K562 (cell line): ENCODE measurements at regions not wholly inside any gene's neighbourhood (a gene's known extent, or its start where the extent isn't known, plus 50 kb on each side); places are given as distances from the start of the nearest gene placed in this dataset.

Experiments
- ATAC-seq: fragments of 200-7000 bp; cut with Tn5 transposase; 3 replicates; pipeline ENCODE4 v1.9.1; 2020; ENCODE audit warnings: moderate library complexity
- BruUV-seq: library from RNA; stranded (reverse); fragments of 400-500 nt; replicated peaks from 2 replicates; lab custom pipeline; 2021; lab: Mats Ljungman, UMichigan
- CTCF ChIA-PET: fragments of 300-600 bp; formaldehyde crosslinking; extraction: SDS; loops from one replicate; lab custom pipeline; 2021; ENCODE audit warnings: low intra/inter-chr PET ratio; lab: Yijun Ruan, JAX
- POLR2A ChIA-PET: fragments of 300-600, 350-650 bp; sonication (Branson Sonifier 250); formaldehyde crosslinking; extraction: SDS; loops from one replicate; lab custom pipeline; 2021; ENCODE audit warnings: antibody characterized with exemption, inconsistent platforms; lab: Yijun Ruan, JAX
- DNase-seq, 4 experiments: peaks; one replicate each; pipeline versions ENCODE4 v3.0.0 to v3.0.0-alpha.2; 2011 to 2018; ENCODE audit warnings: low spot score in 3 of 4, mixed read lengths in 3 of 4; ENCODE audit errors: extremely low read depth in 1 of 4
- FAIRE-seq: peaks from 2 replicates; lab custom pipeline; 2011; peaks lifted over from hg19 to GRCh38; lab: Jason Lieb, UNC
- H2AFZ ChIP-seq: 2 replicates; pipeline ENCODE4 v1.6.0; 2011; ENCODE audit warnings: low read depth, low read length, control low read depth, inconsistent platforms
- H3K27ac ChIP-seq: fragments of 200-600 bp; 3 replicates; pipeline ENCODE4 v1.8.0; 2011; ENCODE audit warnings: low read depth, mild to moderate bottlenecking, control low read depth, inconsistent platforms, low read length, moderate library complexity, mixed read lengths; ENCODE audit errors: extremely low read depth
- H3K27me3 ChIP-seq, 2 experiments: fragments of 300-600 bp in 1 of 2; 2 replicates in 1 of 2; 3 replicates in 1 of 2; pipeline versions ENCODE4 v1.6.0 to v1.8.0; 2011; ENCODE audit warnings: inconsistent platforms in 2 of 2, low read length in 2 of 2, mild to moderate bottlenecking in 1 of 2, mixed read lengths in 1 of 2, moderate library complexity in 1 of 2; ENCODE audit not compliant: control insufficient read depth in 2 of 2, insufficient read depth in 2 of 2
- H3K36me3 ChIP-seq: fragments of 300-600 bp; 3 replicates; pipeline ENCODE4 v1.8.0; 2011; ENCODE audit warnings: mild to moderate bottlenecking, low read length, inconsistent platforms; ENCODE audit not compliant: control insufficient read depth, insufficient read depth
- H3K4me1 ChIP-seq, 2 experiments: fragments of 200-600 bp in 1 of 2; replicated peaks in 1 of 2; 2 replicates in 1 of 2; 3 replicates in 1 of 2; pipeline versions ENCODE4 v1.5.1 to v1.8.0; 2011; ENCODE audit warnings: inconsistent platforms in 2 of 2, low read length in 2 of 2, mild to moderate bottlenecking in 1 of 2, mixed read lengths in 1 of 2, moderate library complexity in 1 of 2; ENCODE audit not compliant: control insufficient read depth in 2 of 2, insufficient read depth in 2 of 2
- H3K4me2 ChIP-seq: 2 replicates; pipeline ENCODE4 v1.6.1; 2011; ENCODE audit warnings: low read length, control low read depth, inconsistent platforms, mixed read lengths; ENCODE audit not compliant: insufficient read depth
- H3K4me3 ChIP-seq: fragments of 200-600 bp; sonication (generic), shearing (Covaris generic); 2 replicates; pipeline ENCODE4 v1.5.1; 2016; ENCODE audit warnings: control low read depth, inconsistent platforms
- H3K79me2 ChIP-seq: fragments of 200-600 bp; 3 replicates; pipeline ENCODE4 v1.8.0; 2011; ENCODE audit warnings: low read length, inconsistent platforms; ENCODE audit not compliant: control insufficient read depth, insufficient read depth
- H3K9ac ChIP-seq, 2 experiments: 2 replicates each; pipeline versions ENCODE4 v1.6.0 to v1.6.1; 2011; ENCODE audit warnings: low read depth in 2 of 2, low read length in 2 of 2, control low read depth in 1 of 2, inconsistent platforms in 1 of 2, mild to moderate bottlenecking in 1 of 2, mixed read lengths in 1 of 2; ENCODE audit not compliant: insufficient read depth in 1 of 2
- H3K9me1 ChIP-seq: one replicate; pipeline ENCODE4 v1.6.0; 2011; ENCODE audit warnings: inconsistent platforms, mild to moderate bottlenecking, low read length, moderate library complexity; ENCODE audit not compliant: control insufficient read depth, insufficient read depth
- H3K9me3 ChIP-seq: replicated peaks from 2 replicates; pipeline ENCODE4 v1.5.1; 2011; ENCODE audit warnings: low read depth, low read length, inconsistent platforms; ENCODE audit not compliant: control insufficient read depth, insufficient read depth
- H4K20me1 ChIP-seq: replicated peaks from 2 replicates; pipeline ENCODE4 v1.6.1; 2011; ENCODE audit warnings: low read length, inconsistent platforms, mixed read lengths; ENCODE audit not compliant: control insufficient read depth, insufficient read depth
- CBFA2T2 ChIP-seq: fragments of 450-650 bp; conservative IDR thresholded peaks from 2 replicates; pipeline ENCODE4 v1.6.1; 2017; ENCODE audit warnings: mild to moderate bottlenecking
- GATA2 ChIP-seq: sonication (generic); formaldehyde crosslinking; IDR thresholded peaks from 2 replicates; pipeline ENCODE4 v1.4.0; 2020; ENCODE audit warnings: mild to moderate bottlenecking, missing genetic modification reagents
- MED1 ChIP-seq: sonication (generic); formaldehyde crosslinking; IDR thresholded peaks from 2 replicates; pipeline ENCODE4 v1.8.1; 2023; ENCODE audit warnings: missing genetic modification reagents, borderline replicate concordance
- RBM15 ChIP-seq: fragments of 200-400 bp; formaldehyde crosslinking; IDR thresholded peaks from 2 replicates; pipeline ENCODE4 v1.6.1; 2018; ENCODE audit warnings: mild to moderate bottlenecking, low read length, moderate library complexity; ENCODE audit not compliant: insufficient read depth
- TAF9B ChIP-seq: fragments of 450-650 bp; IDR thresholded peaks from 2 replicates; pipeline ENCODE4 v1.6.1; 2018; ENCODE audit warnings: mild to moderate bottlenecking; ENCODE audit not compliant: partially characterized antibody
- ZBED1 ChIP-seq: IDR thresholded peaks from 2 replicates; pipeline ENCODE4 v1.6.1; 2014
- ZNF445 ChIP-seq: fragments of 250-450 bp; sonication (Bioruptor Pico); IDR thresholded peaks from 2 replicates; pipeline ENCODE4 v1.4.0; 2020; ENCODE audit warnings: low read depth, mild to moderate bottlenecking, moderate library complexity
- ZNF583 ChIP-seq: fragments of 250-450 bp; sonication (Bioruptor Pico); IDR thresholded peaks from 2 replicates; pipeline ENCODE4 v1.4.0; 2020
- WGBS: fragments of 100-300 bp; shearing (Covaris generic); methylation state at CpG from one replicate; pipeline ENCODE4 v1.1.6; 2016; ENCODE audit warnings: low coverage, mixed read lengths; ENCODE audit not compliant: insufficient coverage; ENCODE audit errors: missing lambda C conversion rate; 5-methylcytosine and 5-hydroxymethylcytosine counted together
- in situ Hi-C: fragments of 300-500 bp; cut with MboI; formaldehyde crosslinking; loops from 4 replicates; pipeline ENCODE4 v1.15.0; 2018; ENCODE audit warnings: inconsistent platforms, mixed read lengths
- intact Hi-C: fragments of 100-400 bp; cut with micrococcal nuclease; formaldehyde crosslinking; loops from 2 replicates; pipeline ENCODE4 v1.14.2; 2022
- TF ChIP-seq, protein P1 (sequence below): fragments of 450-650 bp; IDR thresholded peaks from 2 replicates; pipeline ENCODE4 v1.6.1; 2016; ENCODE audit warnings: low read depth, mild to moderate bottlenecking, moderate library complexity
- TF ChIP-seq, protein P2 (sequence below), 2 experiments: fragments of 450-650 bp; IDR thresholded peaks; 2 replicates each; pipeline ENCODE4 v1.6.1; 2018; ENCODE audit warnings: mild to moderate bottlenecking in 2 of 2, low read depth in 1 of 2; ENCODE audit not compliant: partially characterized antibody in 2 of 2
- TF ChIP-seq, protein P3 (sequence below): fragments of 150-350 bp; IDR thresholded peaks from 2 replicates; pipeline ENCODE4 v1.6.1; 2014; ENCODE audit warnings: low read depth, mild to moderate bottlenecking, low read length, borderline replicate concordance
- TF ChIP-seq, protein P4 (sequence below): fragments of 450-650 bp; IDR thresholded peaks from 2 replicates; pipeline ENCODE4 v1.6.1; 2016

DNA sequence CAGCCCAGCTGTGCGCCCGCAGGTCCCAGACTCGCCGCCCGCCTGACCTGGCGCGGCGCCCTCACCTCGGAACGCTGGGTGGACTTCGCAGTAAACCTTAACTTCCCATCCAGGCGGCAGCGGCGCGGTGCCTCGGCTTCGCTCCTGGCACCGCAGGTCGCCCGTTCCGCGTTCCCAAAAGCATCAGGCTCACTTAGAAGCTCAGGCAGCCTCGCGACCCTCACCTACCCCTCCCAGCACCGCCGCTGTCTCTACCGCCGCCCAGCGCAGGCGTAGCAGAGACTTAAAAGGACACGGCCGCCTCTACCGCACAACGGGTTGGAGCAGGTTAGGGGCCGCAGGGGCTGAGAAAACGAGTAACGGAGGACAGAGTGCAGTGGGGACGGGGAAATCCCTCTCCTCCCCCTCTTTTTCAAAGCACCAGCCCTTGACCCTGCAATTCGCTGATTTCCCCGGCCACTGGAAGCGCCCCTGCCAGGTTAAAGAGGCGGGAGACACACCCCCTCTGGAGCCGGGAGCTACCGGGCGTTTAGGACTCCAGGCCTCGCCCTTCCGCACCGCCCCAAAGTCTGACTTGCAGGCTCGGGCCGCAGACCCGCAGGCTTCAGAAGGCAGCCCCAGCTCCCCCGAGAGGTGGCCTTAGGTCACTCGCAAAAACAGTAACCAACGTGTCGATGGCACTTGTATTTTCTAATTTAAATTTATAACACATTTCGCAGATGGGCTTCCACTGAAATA is 328.5 kb downstream of the FAM72C start:
- Histone ChIP-seq H4K20me1 (no peaks in the 10 kb centered on the region), H3K4me3 (no peak overlapping the region), H3K4me1 (peaks cover 0 to 8% of the 10 kb centered on the region in 2 experiments; a peak in 1 of 5 replicates), H3K4me2 (no peak overlapping the region), H2AFZ (no peak overlapping the region), H3K27me3 (peaks cover 2 to 12% of the 10 kb centered on the region in 2 experiments; a peak in 2 of 5 replicates), H3K79me2 (no peaks in the 10 kb centered on the region), H3K36me3 (no peaks in the 10 kb centered on the region), H3K9ac (no peak overlapping the region), H3K9me1 (no peaks in the 10 kb centered on the region), H3K27ac (no peak overlapping the region), H3K9me3 (no peaks in the 10 kb centered on the region)
- ATAC-seq: no peak
- POLR2A ChIA-PET: no interaction called here
- in situ Hi-C loops (no loop called here), intact Hi-C loops (no loop called here)
- BruUV-seq: no TSS peak
- CTCF ChIA-PET: no interaction called here
- no peak for FAIRE-seq
- 23% methylated on average over 41 of the region's 56 CpGs for WGBS
- DNase-seq: no peak
- TF ChIP-seq RBM15: no peak
- no peak for TF ChIP-seq ZNF445 (CRISPR knock-in tag)
- TF ChIP-seq, protein P1, sequence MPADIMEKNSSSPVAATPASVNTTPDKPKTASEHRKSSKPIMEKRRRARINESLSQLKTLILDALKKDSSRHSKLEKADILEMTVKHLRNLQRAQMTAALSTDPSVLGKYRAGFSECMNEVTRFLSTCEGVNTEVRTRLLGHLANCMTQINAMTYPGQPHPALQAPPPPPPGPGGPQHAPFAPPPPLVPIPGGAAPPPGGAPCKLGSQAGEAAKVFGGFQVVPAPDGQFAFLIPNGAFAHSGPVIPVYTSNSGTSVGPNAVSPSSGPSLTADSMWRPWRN: no peak
- no peak for TF ChIP-seq GATA2
- TF ChIP-seq, protein P2, sequence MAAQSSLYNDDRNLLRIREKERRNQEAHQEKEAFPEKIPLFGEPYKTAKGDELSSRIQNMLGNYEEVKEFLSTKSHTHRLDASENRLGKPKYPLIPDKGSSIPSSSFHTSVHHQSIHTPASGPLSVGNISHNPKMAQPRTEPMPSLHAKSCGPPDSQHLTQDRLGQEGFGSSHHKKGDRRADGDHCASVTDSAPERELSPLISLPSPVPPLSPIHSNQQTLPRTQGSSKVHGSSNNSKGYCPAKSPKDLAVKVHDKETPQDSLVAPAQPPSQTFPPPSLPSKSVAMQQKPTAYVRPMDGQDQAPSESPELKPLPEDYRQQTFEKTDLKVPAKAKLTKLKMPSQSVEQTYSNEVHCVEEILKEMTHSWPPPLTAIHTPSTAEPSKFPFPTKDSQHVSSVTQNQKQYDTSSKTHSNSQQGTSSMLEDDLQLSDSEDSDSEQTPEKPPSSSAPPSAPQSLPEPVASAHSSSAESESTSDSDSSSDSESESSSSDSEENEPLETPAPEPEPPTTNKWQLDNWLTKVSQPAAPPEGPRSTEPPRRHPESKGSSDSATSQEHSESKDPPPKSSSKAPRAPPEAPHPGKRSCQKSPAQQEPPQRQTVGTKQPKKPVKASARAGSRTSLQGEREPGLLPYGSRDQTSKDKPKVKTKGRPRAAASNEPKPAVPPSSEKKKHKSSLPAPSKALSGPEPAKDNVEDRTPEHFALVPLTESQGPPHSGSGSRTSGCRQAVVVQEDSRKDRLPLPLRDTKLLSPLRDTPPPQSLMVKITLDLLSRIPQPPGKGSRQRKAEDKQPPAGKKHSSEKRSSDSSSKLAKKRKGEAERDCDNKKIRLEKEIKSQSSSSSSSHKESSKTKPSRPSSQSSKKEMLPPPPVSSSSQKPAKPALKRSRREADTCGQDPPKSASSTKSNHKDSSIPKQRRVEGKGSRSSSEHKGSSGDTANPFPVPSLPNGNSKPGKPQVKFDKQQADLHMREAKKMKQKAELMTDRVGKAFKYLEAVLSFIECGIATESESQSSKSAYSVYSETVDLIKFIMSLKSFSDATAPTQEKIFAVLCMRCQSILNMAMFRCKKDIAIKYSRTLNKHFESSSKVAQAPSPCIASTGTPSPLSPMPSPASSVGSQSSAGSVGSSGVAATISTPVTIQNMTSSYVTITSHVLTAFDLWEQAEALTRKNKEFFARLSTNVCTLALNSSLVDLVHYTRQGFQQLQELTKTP (IDR thresholded peaks at IDR 0.05; ENCODE audit: low read depth in 1 of 2, partially characterized antibody in 2 of 2): no peak
- no peak for TF ChIP-seq TAF9B
- no peak for TF ChIP-seq MED1 (CRISPR knock-in tag)
- TF ChIP-seq CBFA2T2: no peak
- no peak for TF ChIP-seq ZNF583
- TF ChIP-seq, protein P3, sequence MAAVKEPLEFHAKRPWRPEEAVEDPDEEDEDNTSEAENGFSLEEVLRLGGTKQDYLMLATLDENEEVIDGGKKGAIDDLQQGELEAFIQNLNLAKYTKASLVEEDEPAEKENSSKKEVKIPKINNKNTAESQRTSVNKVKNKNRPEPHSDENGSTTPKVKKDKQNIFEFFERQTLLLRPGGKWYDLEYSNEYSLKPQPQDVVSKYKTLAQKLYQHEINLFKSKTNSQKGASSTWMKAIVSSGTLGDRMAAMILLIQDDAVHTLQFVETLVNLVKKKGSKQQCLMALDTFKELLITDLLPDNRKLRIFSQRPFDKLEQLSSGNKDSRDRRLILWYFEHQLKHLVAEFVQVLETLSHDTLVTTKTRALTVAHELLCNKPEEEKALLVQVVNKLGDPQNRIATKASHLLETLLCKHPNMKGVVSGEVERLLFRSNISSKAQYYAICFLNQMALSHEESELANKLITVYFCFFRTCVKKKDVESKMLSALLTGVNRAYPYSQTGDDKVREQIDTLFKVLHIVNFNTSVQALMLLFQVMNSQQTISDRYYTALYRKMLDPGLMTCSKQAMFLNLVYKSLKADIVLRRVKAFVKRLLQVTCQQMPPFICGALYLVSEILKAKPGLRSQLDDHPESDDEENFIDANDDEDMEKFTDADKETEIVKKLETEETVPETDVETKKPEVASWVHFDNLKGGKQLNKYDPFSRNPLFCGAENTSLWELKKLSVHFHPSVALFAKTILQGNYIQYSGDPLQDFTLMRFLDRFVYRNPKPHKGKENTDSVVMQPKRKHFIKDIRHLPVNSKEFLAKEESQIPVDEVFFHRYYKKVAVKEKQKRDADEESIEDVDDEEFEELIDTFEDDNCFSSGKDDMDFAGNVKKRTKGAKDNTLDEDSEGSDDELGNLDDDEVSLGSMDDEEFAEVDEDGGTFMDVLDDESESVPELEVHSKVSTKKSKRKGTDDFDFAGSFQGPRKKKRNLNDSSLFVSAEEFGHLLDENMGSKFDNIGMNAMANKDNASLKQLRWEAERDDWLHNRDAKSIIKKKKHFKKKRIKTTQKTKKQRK: no peak
- TF ChIP-seq, protein P4, sequence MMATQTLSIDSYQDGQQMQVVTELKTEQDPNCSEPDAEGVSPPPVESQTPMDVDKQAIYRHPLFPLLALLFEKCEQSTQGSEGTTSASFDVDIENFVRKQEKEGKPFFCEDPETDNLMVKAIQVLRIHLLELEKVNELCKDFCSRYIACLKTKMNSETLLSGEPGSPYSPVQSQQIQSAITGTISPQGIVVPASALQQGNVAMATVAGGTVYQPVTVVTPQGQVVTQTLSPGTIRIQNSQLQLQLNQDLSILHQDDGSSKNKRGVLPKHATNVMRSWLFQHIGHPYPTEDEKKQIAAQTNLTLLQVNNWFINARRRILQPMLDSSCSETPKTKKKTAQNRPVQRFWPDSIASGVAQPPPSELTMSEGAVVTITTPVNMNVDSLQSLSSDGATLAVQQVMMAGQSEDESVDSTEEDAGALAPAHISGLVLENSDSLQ: no peak
- TF ChIP-seq ZBED1: no peak
